Eye (tissue), 1 donor: ENCODE measurements at regions not wholly inside any gene's neighbourhood (a gene's known extent, or its start where the extent isn't known, plus 50 kb on each side); places are given as distances from the start of the nearest gene placed in this dataset.

ENCODE experiments used
- DNase-seq: peaks from one replicate; pipeline ENCODE4 v3.0.0-alpha.2; 2015

DNA sequence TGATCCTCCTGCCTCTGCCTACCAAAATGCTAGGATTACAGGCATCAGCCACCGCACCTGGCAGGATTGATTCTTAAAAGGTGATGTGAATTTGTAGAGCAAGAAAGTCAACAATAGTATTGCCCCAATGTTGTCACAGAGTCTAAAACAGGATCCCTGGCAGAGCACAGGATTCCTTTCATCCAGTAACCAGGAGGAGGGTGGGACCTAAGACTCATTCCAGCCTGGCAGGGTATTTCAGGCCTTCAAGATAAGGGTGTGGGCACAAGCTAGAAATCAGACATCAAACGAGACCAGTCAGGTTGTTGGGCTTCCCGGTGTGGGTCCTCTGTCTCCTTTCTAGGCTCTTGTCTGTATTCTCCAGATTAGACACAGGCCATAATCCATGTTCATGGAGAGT lies 511.4 kb downstream of the BCL11A start:
- no peak for DNase-seq

DNA sequence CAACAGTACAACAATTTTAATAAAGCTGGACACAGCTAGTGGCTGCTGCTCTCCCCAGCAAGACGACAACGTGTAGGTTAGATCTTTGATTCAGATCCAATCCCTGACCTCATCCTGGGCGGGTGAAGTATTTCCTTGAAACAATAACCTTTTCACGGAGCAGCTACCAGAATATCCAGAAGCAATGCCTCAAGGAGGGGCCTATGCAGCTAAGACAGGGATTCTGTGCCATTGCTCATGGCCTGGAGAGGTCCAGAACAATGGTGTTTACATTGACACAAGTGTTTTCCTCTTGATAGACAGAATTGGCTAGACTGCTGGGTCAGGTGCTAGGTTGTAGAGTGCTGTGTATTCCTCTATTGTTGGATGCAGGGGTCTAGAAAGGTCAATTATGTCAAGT lies 520.1 kb downstream of the BCL11A start:
- no peak for DNase-seq

DNA sequence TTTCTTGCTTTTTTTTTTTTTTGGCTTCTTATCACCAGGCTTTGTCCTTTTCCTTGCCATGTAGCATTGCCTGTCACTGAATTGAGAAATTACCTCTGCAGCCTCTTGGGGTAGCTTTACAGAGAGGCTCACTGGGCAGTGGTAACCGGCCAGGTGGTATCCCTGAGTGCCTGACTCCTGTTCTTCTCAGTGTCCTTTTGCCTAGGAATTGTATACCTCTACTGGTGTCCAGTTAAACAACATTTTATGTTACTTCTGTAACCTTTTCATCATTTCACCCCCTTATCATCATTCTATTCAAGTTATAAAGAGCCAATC lies 523.9 kb downstream of the BCL11A start:
- no peak for DNase-seq

DNA sequence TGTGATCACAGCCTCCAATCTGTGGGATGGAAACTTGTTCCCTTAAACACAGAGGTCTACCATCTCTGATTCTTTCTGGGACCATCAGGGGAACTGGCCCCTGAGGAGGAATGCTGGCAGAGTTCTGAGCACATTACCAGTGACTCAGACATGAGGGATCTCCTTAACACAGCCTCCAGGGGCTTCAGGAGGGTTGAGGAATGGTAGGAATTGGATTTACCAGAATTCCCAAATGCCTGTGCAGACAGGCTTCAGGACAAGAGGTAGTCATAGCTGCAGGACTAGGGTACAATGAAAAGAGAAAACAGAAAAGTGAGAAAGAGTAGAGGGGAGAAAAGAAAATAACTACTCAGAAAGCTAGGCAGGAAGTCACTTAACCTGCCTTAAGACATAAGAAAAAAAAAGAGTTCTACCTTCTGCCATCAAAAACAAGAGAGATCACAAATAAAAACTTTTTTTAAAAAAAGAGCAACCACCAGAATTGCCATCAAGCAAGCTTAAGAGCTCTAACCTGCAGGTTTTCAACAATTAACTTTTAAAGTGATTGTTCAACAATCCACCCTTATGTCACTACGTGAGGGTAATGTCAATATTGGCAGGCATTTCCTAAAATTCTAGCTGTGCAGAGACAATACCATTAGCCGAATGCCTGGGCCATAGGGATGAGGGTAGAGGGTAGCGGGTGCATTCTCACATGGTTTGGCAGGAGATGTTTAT lies 524.4 kb downstream of the BCL11A start:
- DNase-seq: no peak

DNA sequence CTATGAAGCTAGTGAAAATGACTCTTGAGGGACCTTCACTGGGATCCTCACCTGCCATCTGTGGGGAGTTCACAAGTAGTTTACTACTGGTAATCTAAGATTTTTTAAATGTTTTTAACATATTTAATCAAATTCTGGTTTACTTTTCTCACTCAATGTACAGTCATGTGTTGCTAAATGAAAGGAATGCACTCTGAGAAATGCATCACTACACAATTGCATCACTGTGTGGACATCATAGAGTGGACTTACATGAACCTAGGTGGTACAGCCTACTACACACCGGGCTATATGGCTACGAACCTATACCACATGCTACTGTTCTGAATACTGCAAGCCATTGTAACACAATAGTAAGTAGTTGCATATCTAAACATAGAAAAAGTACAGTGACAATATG lies 528.0 kb downstream of the BCL11A start:
- DNase-seq: no peak

DNA sequence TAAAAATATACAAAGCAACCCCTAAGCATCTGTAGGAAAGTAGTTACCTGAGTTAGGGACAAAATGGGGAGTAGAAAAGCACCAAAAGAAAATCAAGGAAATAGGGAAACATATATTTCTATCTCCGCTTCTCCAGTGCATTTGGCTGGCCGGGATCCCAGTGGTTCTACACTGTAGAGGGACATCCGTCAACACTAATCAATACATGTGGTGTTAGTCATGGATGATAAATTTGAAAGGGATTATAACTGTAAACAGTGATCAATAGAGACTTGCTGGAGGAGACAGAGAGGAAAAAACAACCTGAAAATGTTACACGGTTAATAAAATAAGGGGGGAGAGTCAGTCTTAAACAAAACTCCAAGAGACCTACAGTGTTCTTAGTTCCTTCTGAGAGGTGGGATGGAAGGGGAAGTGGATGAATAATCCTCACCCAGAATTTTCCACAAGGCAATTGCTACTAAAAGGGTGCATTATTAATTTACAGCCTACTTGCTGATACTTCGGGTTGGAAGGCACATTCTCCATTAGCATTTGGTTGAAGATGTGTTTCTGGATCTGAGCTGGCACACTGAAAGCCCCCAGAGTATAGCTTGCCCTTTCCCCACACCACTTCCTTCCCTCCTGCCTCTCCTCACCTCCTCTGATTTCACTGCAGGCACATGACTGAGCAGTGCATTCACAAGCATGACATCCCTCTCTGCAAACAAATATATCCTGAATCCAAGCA lies 530.0 kb downstream of the BCL11A start:
- DNase-seq: peak; percentile 67

DNA sequence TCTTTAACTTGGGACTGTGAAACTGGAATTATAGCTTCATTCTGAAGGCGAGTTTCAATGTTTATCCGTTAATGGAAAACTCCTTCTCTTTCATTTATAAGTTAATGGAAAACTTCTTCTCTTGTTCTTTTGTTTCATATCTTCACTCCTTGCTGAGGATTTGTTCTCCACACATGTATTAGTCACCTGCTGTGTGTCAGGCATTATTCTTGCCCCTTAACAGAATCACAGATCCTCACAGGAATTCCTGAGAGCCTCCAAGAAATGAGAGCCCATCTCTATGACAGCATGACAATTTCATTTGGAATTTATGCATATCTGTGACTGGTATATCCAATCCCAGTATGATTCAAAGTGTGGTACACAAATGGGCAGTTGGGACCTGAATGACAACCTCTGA lies 545.8 kb downstream of the BCL11A start:
- no peak for DNase-seq

DNA sequence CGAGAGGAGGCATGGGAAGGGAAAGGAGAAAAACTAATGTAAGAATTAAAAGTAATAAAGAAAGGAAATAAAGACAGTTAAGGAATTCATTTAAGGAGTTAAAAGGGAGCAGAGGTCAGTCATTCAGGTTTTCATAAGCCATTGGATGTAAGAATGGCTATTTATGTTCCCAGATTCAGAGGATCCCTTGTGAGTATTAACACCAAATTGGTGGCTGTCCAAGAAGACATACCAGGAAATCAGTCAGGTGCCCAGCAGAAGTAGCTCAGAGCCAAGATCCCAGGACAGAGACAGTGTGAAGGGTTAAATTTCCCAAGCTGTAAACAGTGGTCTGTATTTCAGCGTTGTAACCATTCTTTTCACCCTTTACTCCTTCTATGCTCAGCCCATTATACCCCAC lies 550.4 kb downstream of the BCL11A start:
- no peak for DNase-seq

DNA sequence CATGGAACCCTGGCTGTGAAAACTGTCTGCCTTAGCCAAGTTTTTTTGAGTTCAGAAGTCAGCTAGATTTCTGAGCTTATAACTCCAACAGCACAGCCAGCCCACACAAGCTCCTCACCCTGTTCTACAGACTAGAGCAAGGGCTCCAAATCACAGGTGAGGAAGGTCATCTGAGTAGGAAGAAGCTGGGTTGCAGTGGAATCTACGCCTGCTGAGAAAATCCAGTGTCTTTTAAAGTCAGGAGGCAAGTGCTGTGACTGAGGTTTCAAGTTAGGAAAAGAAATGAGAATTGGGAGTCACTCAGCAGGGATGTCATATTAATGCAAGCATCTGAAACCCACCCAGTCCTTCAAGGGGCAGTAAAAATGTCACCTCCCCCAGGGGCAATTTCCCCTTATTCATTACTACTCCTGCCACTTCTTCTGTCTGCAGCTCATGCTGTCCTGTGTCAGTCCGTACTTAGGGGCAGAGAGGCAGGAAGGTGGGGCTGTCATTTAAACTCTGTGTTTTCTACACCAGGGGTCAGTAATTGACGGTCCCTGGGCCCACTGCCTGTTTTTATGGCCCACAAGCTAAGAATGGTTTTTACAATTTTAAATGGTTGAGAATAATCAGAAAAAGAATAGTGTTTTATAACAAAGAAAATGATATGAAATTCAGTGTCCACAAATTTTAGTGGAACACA lies 551.1 kb downstream of the BCL11A start:
- DNase-seq: no peak

DNA sequence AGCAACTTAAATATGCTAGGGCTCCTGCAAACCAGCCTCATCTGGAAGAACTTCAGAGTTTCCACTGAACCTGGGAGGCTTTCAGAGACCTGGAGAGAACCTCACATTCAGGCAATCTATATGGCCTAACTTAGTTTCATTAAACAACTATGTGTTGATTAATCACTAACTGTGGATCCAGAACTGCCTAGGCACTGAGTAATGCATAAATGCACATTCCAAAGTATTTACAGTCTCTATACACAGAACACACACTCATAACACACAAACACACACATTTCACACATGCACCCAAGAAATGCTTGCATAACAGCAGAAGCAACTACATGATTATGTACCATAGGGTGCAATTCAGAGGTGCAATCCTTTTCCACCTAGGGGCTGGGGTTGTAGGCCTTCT lies 552.8 kb downstream of the BCL11A start:
- no peak for DNase-seq

DNA sequence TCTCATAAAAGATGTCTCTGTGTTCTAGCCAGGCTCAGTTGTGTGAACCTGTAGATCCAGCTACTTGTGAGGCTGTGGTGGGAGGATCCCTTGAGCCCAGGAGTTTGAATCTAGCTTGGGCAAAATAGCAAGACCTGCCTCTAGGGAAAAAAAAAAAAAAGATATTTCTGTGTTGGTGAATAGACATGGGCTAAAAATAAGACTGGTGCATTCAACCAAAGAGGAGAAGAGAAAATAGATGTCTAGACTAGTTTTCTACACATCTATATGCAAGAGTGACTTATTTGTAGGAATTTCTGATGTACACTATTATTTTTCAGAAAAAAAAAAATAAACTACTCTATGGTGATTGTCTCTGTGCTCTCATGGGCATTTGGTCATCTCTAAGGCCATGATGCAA lies 555.1 kb downstream of the BCL11A start:
- no peak for DNase-seq

DNA sequence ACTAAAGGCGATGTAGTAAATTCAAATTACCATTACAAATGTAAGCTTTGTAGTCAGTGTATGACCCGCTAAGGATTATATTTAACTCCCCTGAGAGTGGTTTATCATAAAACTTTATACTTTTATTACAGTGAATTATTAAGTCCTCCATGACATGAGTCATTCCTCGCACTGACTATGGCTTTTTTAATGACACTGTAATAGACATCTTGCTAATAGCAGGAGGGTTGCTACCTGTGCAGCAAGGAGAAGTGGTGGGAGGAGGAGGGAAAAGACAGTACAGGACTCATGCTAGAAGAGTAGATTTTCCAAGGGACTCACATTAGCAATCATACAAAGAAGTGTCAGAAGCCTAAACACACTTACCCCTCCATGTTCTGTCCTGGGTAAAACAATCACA lies 556.1 kb downstream of the BCL11A start:
- DNase-seq: no peak

DNA sequence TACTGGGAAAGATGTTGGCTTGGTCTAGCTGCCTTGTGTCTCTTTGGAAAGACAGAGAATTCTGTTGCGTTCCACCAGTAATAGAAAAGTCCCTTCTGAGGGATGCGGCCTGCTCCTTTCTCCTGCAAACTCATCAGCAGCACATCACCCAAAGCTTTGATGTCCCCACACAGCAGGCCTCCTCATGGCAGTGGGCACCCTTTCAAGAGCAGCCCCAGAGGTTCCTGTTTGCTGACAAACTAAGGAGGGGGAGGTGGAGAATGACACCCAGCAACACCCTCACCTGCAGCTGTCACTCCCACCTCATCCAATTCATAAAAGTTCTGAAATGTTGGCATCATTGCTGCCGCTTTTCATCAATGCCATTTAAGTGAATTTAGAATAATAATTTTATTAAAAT lies 556.6 kb downstream of the BCL11A start:
- DNase-seq: no peak

DNA sequence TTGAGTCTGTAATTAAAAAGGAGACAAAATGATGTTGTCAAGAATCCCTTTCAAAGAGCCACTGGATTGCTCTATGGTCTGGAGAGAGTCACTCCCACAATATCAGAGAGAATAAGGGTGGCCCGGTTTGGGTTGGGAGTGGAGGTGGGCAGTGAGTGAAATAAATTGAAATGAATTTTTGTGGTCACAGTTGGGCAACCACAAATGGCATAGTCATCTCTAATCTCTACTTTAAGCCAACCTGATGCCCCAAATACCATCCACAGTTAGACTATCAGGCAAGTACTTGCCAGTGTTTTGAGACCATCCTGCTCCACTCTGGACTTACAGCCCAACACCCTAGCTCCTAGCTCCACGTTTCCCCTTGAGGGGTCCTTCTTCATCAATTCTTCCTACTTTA lies 559.7 kb downstream of the BCL11A start:
- no peak for DNase-seq

DNA sequence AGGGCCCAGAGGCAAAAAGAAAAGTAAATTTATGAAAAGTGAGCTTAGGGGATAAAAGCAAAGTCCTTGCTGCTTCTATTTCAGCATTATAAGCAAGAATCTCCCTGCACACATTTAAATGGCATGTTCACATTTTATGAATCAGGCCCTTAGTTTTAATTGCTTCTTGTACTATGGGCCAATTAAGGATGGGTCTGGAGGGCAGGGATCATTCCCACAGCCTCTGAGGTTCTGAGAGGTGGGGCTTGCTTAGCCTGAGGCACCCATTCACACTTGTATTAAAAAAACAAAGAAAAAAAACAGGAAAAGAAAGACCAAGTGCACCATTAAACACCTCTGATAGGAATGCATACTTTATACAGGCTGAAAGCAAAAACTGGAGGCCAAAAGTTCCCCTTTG lies 565.1 kb downstream of the BCL11A start:
- no peak for DNase-seq

DNA sequence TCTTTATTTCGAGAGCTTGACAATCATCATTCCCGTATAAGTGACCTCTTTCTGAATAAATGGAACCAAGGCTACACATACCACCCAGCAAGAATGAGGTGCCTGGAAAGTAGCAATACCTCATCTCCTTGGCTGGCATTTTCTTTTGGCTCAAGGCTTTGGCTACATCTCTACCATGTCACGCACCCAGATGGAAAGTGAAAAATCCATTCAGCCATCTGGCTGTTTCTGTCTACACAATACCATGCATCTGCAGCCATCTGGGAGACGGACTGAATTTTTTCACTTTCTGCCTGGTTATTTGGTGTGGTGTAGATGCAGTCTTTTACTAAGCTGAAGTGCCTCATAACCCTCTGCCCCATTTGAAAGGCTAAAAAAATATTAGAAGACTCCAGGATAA lies 566.9 kb downstream of the BCL11A start:
- DNase-seq: no peak

DNA sequence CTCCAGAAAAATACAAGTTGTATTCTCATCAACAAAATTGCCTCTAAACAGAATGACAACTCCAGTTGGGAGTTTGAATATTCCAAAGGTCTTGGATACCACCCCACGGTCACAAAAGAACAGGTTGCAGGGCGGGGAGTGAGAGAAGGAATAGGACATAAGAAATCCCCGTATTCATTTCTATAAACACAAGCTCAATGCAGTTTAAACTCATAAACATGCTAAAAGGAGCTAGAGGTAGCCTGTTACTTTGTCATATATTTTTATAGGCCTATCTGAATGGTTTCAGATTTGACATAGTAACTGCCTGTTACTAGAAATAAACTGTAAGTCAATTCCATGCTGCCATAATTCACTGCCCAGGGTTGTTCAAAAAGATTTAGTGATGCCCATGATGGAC lies 567.5 kb downstream of the BCL11A start:
- DNase-seq: no peak

DNA sequence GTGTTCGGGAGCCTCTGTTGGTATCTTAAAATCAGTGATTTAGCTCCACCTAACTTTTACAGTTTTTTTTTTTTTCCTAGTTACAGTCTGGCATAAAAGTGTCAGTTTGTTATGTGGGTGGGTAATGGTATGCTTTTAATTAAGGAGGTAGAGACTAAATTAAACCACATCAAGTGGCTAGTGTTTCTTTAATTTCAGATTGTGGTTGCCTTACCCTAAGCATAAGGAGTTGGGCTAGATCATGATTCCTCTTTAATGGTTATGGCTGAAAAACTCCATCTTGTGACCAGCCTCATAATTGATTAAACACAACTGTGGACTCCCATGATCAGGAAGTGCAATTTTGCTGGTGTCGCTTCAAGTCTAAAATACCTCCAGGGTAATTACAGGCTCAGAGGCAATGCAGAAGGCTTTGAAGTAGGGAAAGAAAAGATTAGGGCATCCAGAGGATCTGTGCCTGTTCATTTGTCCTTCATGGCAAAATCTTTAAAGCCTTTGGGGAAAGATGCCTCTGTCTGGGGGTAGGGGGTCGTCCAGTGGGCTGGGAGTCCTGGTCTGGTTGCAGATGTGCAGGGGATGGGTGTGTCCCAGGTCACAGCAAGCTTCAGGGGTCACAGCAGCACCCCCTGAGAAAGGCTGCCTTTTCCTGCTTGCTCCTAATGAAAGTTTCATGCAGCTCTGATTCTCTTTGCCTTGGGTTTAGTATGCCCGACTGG lies 579.2 kb downstream of the BCL11A start:
- DNase-seq: peak; percentile 58

DNA sequence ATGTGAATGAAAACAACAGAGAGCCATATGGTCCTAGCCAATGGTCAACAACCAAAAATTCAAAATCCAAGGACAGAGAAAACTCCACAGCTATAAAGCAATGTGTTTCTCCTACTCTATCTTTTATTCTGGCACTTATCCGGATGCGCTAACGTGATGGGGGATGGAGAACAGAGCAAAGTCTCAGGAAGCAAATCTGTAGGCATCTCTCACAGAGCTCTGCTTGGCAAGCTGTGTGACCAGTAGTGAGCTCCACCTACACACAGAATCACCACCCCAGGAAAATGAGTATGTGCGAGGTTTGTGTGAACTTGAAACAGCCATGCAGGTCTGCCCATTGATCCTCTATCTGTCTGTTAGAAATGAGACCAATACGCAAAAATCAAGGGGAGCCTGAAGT lies 584.3 kb downstream of the BCL11A start:
- DNase-seq: no peak

DNA sequence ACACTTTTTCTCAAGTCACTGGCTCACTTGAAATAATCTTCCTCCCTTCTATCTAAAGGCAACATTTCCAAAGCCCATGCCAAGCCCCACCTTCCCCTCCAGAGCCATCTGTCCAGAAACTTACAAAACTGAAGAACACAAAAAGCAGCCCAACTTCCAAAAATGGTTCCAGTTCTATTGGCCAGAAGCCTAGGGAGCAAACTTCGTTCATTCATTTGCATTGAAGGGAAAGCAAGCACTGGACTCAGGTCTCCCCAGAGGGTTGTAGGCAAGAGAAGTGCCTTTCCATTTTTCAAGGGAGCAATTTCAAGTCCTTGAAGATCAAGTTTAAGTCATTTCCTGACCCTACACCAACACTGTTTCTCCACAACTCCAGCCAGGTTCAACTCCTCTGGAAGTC lies 585.0 kb downstream of the BCL11A start:
- no peak for DNase-seq

DNA sequence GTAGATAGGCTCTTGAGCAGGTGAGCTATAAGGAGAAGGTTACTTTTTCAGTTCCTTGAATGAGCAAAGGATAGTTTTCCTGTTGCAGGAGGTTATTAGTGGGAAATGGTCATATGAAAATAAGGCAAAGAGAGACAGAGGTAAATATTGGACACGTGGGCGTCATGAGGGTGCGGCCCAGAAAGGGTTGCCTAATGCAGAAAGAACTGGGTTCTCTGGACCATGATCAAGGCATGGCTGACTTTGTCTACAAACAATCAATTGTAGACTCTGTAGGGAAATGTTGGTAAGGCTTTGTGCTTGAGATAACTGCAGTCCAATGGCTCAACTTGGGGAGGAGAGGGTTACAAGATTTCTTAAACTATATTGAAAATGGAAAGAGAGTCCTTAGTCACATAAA lies 585.8 kb downstream of the BCL11A start:
- no peak for DNase-seq

DNA sequence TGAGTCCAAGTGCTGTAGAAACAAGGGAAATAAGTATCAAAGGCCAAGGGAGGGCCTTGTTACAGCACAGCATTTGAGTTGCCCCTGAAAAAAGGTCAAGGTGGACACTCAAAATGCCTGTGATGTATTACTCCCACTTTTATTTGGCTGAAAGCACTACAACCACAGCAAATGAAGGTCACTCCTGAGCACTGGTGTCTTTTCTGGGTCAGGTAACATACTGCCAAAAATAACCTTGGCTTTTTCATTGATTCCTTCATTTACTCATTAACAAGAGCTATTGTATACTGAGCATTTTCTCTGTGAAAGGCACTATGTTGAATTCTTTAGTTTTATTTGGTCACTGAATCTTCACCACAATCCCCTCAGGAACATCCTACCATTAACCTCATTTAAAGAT lies 590.3 kb downstream of the BCL11A start:
- no peak for DNase-seq

DNA sequence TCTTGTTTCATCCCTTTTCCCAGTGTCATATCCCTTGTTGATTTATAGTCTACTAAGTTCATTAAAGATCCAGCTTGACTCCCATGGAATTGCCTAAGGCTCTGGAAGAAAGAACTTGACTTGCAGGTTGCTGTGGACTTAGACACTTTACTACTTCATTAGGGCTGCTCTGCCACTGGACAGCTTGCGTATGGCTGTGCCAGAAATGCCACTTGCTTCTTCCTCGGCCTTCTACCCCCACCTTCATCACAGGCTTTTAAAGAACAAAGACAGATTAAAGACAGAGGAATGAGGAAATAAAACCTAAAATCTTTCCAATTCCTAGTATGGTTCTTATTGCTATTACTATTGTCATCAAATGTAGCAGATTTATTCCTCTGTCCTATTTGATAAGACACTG lies 591.7 kb downstream of the BCL11A start:
- no peak for DNase-seq

DNA sequence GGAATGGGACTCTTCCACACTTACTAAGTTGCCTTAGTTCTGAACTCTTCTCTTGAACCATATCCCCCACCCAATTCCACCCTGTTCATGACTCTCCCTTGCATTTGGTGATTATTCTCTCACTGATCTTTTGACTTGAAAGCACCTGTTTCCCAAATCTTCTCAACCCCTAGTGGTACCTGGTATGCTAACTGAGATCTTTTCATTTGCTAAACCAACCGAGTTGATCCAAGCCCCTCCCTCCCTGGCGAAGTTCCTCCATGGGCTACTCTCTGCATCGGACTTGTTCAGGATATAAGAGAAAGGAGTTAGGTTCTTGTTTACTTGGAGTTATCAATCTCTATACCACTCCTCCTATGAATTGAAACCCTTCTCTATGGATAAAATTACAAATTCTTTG lies 593.5 kb downstream of the BCL11A start:
- no peak for DNase-seq
